ENCODE measurements at regions not wholly inside any gene's neighbourhood (a gene's known extent, or its start where the extent isn't known, plus 50 kb on each side); places are given as distances from the start of the nearest gene placed in this dataset.

- no peak overlapping the region for H3K4me3 ChIP-seq
- DNase-seq (no peak), ATAC-seq (ENCODE audit: insufficient read depth, low FRiP score) (no peak)
- no peaks in the 10 kb centered on the region for H3K4me1 ChIP-seq (ENCODE audit: control insufficient read depth in 5 of 5, insufficient read depth in 5 of 5, low read length in 5 of 5)
- H3K36me3 ChIP-seq (ENCODE audit: control insufficient read depth in 4 of 4, insufficient read depth in 4 of 4, low read length in 4 of 4), result no peaks in the 10 kb centered on the region
- H3K9ac ChIP-seq (ENCODE audit: insufficient read depth in 1 of 2, low read length in 2 of 2), result no peak overlapping the region
- WGBS, 2 donors, result 82 to 85% methylated on average over 1 of the region's 1 CpG
- H3K9me3 ChIP-seq (ENCODE audit: control insufficient read depth in 4 of 4, insufficient read depth in 3 of 4, low read length in 3 of 4), result no peaks in the 10 kb centered on the region
- H3K27me3 ChIP-seq (ENCODE audit: control insufficient read depth in 3 of 3, insufficient read depth in 3 of 3, low read length in 2 of 3), result no peaks in the 10 kb centered on the region
- no peak overlapping the region for H3K27ac ChIP-seq (ENCODE audit: low read depth in 1 of 2, low read length in 1 of 2)
- TF ChIP-seq CTCF (IDR thresholded peaks at IDR 0.05; ENCODE audit: control extremely low read depth, extremely low read depth), result no peak
Observed at GRCh38 chr5:8185852-8186251, 316.9 kb downstream of the MTRR start.

- DNase-seq (peak in 2 of 3 donors; percentile 19 to 51), ATAC-seq (ENCODE audit: insufficient read depth, low FRiP score) (no peak)
- H3K4me1 ChIP-seq (ENCODE audit: control insufficient read depth in 5 of 5, insufficient read depth in 5 of 5, low read length in 5 of 5), result no peaks in the 10 kb centered on the region
- H3K4me3 ChIP-seq, result no peak overlapping the region
- no peak overlapping the region for H3K27ac ChIP-seq (ENCODE audit: low read depth in 1 of 2, low read length in 1 of 2)
- 56 to 57% methylated on average over 6 of the region's 6 CpGs for WGBS, 2 donors
- no peak for TF ChIP-seq CTCF (IDR thresholded peaks at IDR 0.05; ENCODE audit: control extremely low read depth, extremely low read depth)
- no peak overlapping the region for H3K9ac ChIP-seq (ENCODE audit: insufficient read depth in 1 of 2, low read length in 2 of 2)
- H3K36me3 ChIP-seq (ENCODE audit: control insufficient read depth in 4 of 4, insufficient read depth in 4 of 4, low read length in 4 of 4), result no peaks in the 10 kb centered on the region
- H3K27me3 ChIP-seq (ENCODE audit: control insufficient read depth in 3 of 3, insufficient read depth in 3 of 3, low read length in 2 of 3), result no peaks in the 10 kb centered on the region
- H3K9me3 ChIP-seq (ENCODE audit: control insufficient read depth in 4 of 4, insufficient read depth in 3 of 4, low read length in 3 of 4), result peaks cover 0 to 2% (median 0%) of the 10 kb centered on the region in 4 donors
Observed at GRCh38 chr5:8188874-8189565, 320.1 kb downstream of the MTRR start.

GRCh38 chr5:8192840-8193239, 323.9 kb downstream of the MTRR start:
- DNase-seq, result no peak
- Histone ChIP-seq H3K4me1 (ENCODE audit: control insufficient read depth in 5 of 5, insufficient read depth in 5 of 5, low read length in 5 of 5) (no peaks in the 10 kb centered on the region), H3K27me3 (ENCODE audit: control insufficient read depth in 3 of 3, insufficient read depth in 3 of 3, low read length in 2 of 3) (no peaks in the 10 kb centered on the region), H3K4me3 (no peak overlapping the region), H3K9ac (ENCODE audit: insufficient read depth in 1 of 2, low read length in 2 of 2) (no peak overlapping the region), H3K9me3 (ENCODE audit: control insufficient read depth in 4 of 4, insufficient read depth in 3 of 4, low read length in 3 of 4) (peaks cover 0 to 2% (median 0%) of the 10 kb centered on the region in 4 donors), H3K36me3 (ENCODE audit: control insufficient read depth in 4 of 4, insufficient read depth in 4 of 4, low read length in 4 of 4) (no peaks in the 10 kb centered on the region), H3K27ac (ENCODE audit: low read depth in 1 of 2, low read length in 1 of 2) (no peak overlapping the region)
- 42 to 62% methylated on average over 3 of the region's 3 CpGs for WGBS, 2 donors
- TF ChIP-seq CTCF (IDR thresholded peaks at IDR 0.05; ENCODE audit: control extremely low read depth, extremely low read depth), result no peak
- ATAC-seq (ENCODE audit: insufficient read depth, low FRiP score), result no peak

GRCh38 chr5:8196061-8196460, 327.1 kb downstream of the MTRR start:
- Histone ChIP-seq H3K9ac (ENCODE audit: insufficient read depth in 1 of 2, low read length in 2 of 2) (no peak overlapping the region), H3K4me1 (ENCODE audit: control insufficient read depth in 5 of 5, insufficient read depth in 5 of 5, low read length in 5 of 5) (no peaks in the 10 kb centered on the region), H3K4me3 (no peak overlapping the region), H3K27ac (ENCODE audit: low read depth in 1 of 2, low read length in 1 of 2) (no peak overlapping the region), H3K9me3 (ENCODE audit: control insufficient read depth in 4 of 4, insufficient read depth in 3 of 4, low read length in 3 of 4) (peaks cover 0 to 2% (median 0%) of the 10 kb centered on the region in 4 donors), H3K27me3 (ENCODE audit: control insufficient read depth in 3 of 3, insufficient read depth in 3 of 3, low read length in 2 of 3) (no peaks in the 10 kb centered on the region), H3K36me3 (ENCODE audit: control insufficient read depth in 4 of 4, insufficient read depth in 4 of 4, low read length in 4 of 4) (no peaks in the 10 kb centered on the region)
- TF ChIP-seq CTCF (IDR thresholded peaks at IDR 0.05; ENCODE audit: control extremely low read depth, extremely low read depth), result no peak
- no peak for DNase-seq
- ATAC-seq (ENCODE audit: insufficient read depth, low FRiP score), result no peak
- 33 to 38% methylated on average over 2 of the region's 2 CpGs for WGBS, 2 donors

Measured in lung (tissue), 11 donors.